Stimulated activated CD4-positive, alpha-beta T cell treated with anti-CD3 and anti-CD28 coated beads, TNF-alpha, amount 100 ng/mL, for 48 hours (primary cell): ENCODE measurements at regions not wholly inside any gene's neighbourhood (a gene's known extent, or its start where the extent isn't known, plus 50 kb on each side); places are given as distances from the start of the nearest gene placed in this dataset.
"Not testable (repeated sequence)": the region's sequence is repeated elsewhere in the genome, so short reads cannot be mapped to it uniquely, and the experiment has no call there.

ENCODE experiments used
- DNase-seq, 3 donors: peaks; one replicate each; pipeline ENCODE4 v3.0.0-alpha.2; 2020; ENCODE audit warnings: low read depth in 3 of 3

GRCh38 chrX:25640276-25640675 is 497.9 kb upstream of the MAGEB18 start:
- DNase-seq, result no peak

GRCh38 chrX:25646156-25646555 is 492.0 kb upstream of the MAGEB18 start:
- DNase-seq, result no peak

GRCh38 chrX:25648790-25649189 is 489.4 kb upstream of the MAGEB18 start:
- DNase-seq, result no peak

- DNase-seq, result no peak
These were observed 487.8 kb upstream of the MAGEB18 start for GRCh38 chrX:25650216-25650820.

- no peak for DNase-seq
These were observed 478.8 kb upstream of the MAGEB18 start for GRCh38 chrX:25659317-25659716.

- no peak for DNase-seq
These were observed 474.4 kb upstream of the MAGEB18 start for GRCh38 chrX:25663701-25664100.

- no peak for DNase-seq
These were observed 472.7 kb upstream of the MAGEB18 start for GRCh38 chrX:25665431-25665830.

- DNase-seq, result no peak
These were observed 470.5 kb upstream of the MAGEB18 start for GRCh38 chrX:25667681-25668080.

- DNase-seq, result no peak
These were observed 463.4 kb upstream of the MAGEB18 start for GRCh38 chrX:25674776-25675175.

GRCh38 chrX:25701876-25702275 is 436.3 kb upstream of the MAGEB18 start:
- no peak for DNase-seq

GRCh38 chrX:25717122-25717521 is 421.0 kb upstream of the MAGEB18 start:
- no peak for DNase-seq

- no peak for DNase-seq
These were observed 416.6 kb upstream of the MAGEB18 start for GRCh38 chrX:25721564-25721963.

- no peak for DNase-seq
These were observed 411.6 kb upstream of the MAGEB18 start for GRCh38 chrX:25726539-25726938.

- no peak for DNase-seq
These were observed 405.0 kb upstream of the MAGEB18 start for GRCh38 chrX:25733148-25733547.

- no peak for DNase-seq
These were observed 400.6 kb upstream of the MAGEB18 start for GRCh38 chrX:25737540-25737939.

GRCh38 chrX:25742334-25742733 is 395.8 kb upstream of the MAGEB18 start:
- DNase-seq, result no peak

- DNase-seq, result no peak
These were observed 383.7 kb upstream of the MAGEB18 start for GRCh38 chrX:25754399-25754798.

- no peak for DNase-seq
These were observed 382.9 kb upstream of the MAGEB18 start for GRCh38 chrX:25755194-25755593.

GRCh38 chrX:25762656-25763055 is 375.5 kb upstream of the MAGEB18 start:
- DNase-seq, result no peak

GRCh38 chrX:25771853-25772252 is 366.3 kb upstream of the MAGEB18 start:
- not testable (repeated sequence) for DNase-seq

- not testable (repeated sequence) for DNase-seq
These were observed 340.3 kb upstream of the MAGEB18 start for GRCh38 chrX:25797796-25798195.

GRCh38 chrX:25805744-25806143 is 332.4 kb upstream of the MAGEB18 start:
- DNase-seq, result no peak

GRCh38 chrX:25807022-25807421 is 331.1 kb upstream of the MAGEB18 start:
- DNase-seq, result no peak

- no peak for DNase-seq
These were observed 327.9 kb upstream of the MAGEB18 start for GRCh38 chrX:25810202-25810601.
